GM11168 (cell line): ENCODE measurements at regions not wholly inside any gene's neighbourhood (a gene's known extent, or its start where the extent isn't known, plus 50 kb on each side); places are given as distances from the start of the nearest gene placed in this dataset.
"Not testable (repeated sequence)": the region's sequence is repeated elsewhere in the genome, so short reads cannot be mapped to it uniquely, and the experiment has no call there.

Experiments
- in situ Hi-C: fragments of 300-500 bp; cut with MboI; formaldehyde crosslinking; loops from one replicate; pipeline ENCODE4 v1.12.0; 2022; ENCODE audit warnings: low sequenced_read_pairs; ENCODE audit not compliant: unreplicated experiment

DNA sequence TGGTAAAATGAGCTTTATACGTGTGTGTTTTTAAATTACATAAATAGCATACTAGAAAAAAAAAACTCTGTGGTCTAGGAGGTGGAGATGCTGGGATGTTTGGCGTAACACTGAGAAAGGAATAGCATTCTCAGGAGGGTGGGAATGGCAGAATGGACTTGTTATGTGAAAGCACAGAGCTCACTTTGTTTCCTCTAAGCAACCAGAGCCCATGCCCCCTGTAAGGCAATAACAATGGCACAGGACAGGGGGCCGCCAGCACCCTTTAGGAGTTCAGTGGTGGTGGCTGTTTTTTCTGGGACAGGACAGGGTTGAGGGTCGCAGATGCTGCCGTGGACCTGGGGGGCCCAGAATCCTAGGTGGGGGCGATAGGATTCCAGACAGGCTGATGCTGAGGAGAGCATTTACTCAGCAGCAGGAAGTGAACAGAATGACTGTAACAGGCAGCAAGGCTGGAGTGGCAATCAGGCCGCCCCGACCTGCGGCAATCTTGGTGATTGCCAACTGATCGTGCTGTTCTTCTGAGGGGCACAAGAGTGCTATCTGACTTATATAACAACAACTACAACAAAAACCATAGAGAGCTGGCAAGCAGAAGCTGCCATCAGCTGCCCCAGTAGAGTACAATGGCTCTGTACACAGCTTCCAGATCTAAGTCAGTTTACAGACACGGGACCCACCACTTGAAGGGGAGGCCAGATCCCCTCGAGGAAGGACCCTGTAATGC, 160.4 kb downstream of the UACA start:
- in situ Hi-C loops: no loop called here

DNA sequence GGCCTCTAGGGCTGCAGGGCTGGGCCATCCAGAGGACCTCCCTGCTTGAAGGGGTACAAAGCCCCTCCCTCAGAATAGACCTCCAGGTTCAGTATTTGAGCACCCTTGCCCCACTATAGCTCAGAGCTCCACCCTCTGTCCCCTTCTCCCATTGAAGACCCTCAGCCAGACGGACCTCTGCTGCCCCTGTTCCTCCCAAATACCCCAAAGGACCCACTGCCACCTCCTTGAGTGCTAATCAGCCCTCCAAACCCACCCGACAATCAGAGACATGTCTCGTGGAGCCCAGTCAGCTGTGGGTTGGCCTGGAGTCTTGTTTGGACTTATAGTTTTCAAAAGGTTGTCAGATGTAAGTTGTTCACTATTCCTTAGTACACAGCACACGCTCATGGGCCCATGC, 161.1 kb downstream of the UACA start:
- in situ Hi-C loops: no loop called here

DNA sequence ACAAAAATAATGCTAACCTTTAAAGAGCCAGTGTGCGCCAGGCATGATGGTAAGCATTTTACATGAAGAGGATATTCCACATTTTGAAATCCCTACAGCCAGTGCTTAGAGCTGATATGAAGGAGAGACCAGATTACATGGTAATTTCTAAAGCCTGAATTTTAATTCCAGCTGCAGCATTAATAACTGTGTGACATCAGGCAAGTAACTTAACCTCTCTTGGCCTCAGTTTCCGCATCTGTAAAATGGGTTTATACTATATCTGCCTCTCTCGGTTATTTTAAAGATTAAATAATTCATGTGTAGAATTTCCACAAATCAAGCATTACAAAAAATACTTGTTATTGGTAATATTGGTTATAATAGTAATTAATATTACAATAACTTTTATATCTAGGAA, 165.4 kb downstream of the UACA start:
- in situ Hi-C loops: no loop called here

DNA sequence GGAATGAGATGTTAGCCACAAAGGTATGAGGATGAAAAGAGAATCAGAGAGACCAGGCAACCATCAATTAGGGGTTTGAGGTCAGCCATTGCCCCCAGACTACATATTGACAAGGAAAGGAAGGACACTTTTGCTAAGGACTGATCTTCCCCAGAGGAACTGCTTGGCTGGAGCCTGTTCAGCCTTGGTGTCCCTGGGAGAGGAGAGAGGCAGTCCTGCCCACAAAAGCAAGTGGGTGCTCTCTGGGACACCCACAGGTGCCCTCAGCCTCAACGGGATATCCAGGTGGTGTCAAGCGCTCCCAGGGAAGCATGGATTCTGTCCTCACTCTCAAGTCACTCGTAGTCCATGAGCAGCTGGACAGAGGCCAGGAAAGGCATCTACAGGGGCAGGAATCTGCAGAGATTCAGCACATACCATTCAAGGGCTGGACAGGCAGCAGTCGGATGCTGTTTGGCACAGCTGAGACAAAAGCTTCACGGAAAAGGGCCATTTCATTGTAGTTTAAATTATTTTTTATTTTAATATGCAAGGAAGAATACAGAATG, 166.2 kb downstream of the UACA start:
- in situ Hi-C loops: no loop called here

DNA sequence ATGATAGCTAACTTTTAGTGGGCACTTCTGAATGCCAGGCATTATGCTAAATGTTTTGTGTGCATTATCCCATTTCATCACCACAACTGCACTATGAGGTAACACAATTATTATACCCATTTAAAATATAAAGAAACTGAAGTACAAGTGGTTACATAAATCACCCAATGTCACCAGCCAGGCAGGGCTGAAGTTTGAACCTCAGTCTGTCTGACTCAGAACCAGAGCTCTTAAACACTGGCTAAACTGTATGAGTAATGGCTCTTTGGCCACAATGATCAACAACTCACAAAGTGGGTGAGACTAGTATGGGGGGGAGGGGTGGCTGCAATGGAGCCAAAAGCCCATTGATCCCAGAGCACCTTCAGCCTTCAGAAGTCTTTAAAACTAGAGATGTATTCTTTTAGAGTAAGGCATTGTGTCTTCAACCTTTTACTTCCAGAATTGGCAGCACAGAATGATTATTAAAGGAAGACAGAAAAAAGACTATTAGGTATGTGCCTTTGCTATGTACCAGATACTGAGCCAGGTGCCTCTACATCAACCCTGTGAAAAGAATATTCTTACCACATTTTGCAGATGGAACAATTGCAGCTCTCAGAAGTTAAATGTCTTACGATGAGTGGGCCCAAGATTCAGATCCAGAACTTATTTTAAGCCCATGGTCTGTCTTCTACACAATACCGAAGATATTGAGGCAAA, 166.9 kb downstream of the UACA start:
- in situ Hi-C loops: no loop called here

DNA sequence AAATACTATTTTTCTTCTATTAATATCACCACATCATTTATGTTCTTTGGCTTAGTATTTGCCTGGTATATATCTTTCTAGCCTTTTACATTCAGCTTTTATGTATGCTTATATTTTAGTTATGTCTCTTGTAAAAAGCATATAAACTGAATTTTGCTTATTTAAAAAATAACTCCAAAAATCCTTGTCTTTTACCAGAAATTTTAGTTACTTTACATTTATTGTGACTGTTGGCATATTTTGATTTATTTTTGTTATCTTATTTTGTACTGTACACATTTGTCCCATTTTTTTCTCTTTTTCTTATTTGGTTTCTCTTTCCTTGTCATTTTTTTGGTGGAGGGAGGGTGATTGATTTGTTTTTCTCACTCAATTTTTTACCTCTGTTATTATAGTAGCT, 169.6 kb downstream of the UACA start:
- in situ Hi-C loops: no loop called here

DNA sequence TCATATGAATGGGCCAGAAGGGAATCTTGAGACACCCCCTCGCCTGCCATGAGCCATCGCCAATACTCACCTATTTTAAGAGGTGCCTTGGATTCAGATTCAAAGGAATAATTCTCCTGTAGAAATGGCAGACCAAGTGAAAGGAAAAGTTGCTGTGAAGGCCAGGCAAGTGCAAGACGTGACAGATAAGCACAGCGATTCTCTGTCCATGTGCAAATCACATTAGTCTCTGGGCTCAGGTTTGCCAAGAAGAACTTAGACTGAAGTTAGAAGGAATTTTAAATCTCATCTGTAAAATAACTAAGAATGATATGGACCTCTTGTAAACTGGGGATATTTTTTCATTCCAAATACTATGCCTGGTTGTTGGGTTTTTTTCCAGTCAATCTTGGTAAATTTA, 173.6 kb downstream of the UACA start:
- in situ Hi-C loops: no loop called here

DNA sequence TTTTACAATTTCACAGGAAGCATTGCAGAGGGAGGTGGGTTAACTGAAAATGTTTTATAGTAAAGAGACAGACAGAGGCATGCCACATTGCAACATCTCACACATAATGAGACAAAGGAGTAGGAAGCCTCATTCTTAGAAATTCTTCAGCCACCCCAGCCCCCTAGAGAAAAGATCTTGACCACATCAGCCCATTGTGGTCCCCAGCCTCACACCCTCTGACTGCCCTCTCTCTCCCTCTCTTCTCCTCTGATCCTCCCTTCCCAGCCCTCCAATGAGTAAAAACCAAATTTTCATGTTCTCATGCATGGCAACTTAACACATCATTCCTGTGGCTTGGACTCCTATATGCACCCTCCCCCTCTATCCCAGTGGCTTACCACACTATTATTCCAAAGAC, 174.1 kb downstream of the UACA start:
- in situ Hi-C loops: no loop called here

DNA sequence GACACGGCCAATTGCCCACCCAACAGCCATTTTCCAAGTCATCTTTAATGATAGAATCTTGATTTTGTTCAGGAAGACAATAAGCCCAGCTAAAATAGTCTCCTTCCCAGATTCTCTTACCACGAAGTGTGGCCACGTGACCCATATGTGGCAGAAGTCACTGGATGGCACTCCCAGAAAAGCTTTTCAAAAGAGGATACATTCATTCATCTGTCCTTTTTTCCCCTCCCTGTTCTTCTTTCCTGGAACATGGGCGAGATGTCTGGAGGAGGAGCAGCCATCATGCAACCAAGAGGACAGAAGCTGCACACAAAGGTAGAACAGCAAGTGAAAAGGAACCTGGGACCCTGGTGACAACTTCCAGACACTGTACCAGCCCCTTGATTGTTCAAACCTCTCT, 174.7 kb downstream of the UACA start:
- in situ Hi-C loops: no loop called here

DNA sequence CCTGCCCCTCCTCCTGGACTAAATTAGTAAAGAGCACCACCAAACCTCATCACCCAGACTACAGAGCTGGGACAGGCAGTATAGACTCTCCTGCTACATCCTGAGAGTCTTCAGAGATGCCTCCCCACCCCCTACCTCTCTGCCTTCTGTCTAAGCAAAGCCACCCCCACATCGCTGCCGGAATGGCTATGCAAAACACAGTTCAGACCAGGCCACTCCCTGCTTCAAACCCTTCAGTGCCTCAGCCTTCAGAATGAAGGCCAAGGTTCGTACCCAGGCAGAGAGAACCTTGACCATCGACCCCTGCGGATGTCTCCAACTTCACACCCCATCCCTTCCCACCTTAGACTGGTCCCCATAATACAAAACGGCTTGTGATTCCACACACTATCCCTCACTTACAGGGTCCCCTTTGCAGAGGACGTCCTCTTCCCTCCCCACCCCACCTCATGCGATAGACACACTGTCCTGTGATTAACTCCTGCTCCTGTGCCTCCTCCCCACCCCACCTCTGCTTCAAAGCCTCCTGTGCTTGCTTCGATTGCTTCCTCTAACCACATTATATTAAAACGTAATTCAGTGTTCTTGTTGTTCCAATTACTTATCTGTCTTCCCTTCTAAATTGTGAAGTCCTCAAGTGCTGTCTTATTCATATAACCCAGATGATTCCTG, 175.3 kb downstream of the UACA start:
- in situ Hi-C loops: no loop called here

DNA sequence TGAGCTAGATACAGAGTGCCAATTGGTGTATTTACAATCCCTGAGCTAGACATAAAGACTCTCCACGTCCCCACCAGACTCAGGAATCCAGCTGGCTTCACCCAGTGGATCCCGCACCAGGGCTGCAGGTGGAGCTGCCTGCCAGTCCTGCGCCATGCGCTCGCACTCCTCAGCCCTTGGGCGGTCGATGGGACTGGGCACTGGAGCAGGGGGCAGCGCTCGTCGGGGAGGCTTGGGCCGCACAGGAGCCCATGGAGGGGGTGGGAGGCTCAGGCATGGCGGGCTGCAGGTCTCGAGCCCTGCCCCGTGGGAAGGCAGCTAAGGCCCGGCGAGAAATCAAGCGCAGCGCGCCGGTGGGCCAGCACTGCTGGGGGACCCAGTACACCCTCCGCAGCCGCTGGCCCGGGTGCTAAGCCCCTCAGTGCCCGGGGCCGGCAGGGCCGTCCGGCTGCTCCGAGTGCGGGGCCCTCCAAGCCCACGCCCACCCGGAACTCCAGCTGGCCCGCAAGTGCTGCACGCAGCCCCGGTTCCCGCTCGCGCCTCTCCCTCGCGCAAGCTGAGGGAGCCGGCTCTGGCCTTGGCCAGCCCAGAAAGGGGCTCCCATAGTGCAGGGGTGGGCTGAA, 176.2 kb downstream of the UACA start:
- in situ Hi-C loops: not testable (repeated sequence)

DNA sequence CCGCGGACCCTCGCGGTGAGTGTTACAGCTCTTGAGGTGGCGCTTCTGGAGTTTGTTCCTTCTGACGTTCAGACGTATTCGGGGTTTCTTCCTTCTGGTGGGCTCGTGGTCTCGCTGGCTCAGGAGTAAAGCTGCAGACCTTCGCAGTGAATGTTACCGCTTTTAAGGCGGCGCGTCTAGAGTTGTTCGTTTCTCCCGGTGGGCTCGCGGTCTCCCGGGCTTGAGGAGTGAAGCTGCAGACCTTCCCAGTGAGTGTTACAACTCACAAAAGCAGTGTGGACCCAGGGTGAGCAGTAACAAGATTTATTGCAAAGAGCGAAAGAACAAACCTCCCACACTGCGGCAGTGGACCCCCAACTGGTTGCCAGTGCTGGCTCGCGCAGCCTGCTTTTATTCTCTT, 177.1 kb downstream of the UACA start:
- in situ Hi-C loops: no loop called here

DNA sequence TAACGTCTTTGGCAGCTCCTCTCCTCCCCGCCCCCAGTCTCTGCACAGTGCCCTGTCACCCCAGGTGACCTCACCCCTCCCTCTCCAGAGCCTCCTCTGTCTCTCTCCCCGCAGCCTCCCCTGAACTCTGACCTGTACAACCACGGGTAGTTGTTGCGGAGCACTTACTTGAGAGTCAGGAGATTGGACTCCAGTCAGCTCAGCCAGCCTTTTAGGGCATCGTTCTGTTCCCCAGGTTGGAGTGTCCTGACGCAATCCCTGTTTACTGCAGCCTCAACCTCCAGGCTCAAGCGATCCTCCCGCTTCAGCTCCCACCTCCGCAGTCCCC, 177.7 kb downstream of the UACA start:
- in situ Hi-C loops: no loop called here

DNA sequence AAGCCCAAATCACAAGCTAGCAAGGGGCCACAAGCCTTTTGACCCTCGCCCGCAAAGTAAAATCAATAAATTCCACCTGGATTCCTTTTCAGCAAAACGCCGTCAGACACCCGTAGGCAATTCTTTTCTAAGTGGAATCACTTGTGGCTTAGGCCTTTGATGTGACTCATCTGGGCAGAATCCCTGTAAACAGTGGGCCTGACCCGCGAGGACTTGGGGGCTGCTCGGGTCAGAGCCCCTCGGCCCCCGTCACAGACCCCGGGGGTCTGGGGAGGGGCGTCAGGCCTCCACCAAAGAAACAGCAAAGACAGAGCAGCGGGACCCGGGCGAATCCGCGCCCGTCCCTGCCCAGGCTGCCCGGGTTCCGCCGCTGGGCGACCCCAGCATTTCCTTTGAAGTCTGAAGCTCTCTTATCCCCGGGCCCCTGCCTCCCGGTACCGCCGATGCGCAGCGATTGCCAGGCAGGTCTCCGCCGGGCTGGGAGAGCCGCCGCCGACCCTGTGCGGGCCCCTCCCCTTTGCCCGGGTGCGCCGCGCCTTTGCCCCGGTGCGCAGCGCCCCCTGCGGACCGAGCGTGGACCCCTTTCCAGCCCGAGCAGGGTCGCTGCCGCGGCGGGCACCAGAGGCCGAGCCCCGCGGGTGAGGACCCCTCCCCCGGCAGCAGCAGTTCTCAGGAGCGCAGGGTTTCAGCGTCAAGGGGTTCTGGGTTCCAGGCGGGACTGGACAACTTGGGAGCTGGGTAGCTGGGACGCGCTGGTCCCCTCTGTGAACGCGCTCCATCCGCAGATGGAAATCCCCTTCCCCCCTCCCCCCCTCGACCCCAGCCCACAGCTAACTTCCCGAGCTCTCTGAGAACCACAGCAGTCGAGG, 178.3 kb downstream of the UACA start:
- in situ Hi-C loops: no loop called here

DNA sequence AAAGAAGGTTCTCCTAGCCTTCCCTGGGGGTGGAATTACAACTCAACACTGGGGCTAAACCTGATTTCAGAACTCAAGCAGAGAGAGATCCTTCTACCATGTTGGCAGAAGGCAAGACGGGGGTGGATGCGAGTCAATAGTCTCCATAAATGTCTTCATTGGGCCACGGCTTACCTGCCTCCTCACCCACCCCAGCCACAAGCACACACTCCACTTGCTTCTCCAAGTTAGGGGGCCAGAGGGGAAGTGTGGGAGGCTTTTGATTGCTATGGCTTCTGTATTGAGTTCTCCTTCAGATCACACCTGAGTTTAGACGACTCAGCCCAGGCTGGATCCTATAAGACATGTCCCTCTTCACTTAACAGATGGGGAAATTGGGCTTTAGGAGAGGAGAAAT, 178.9 kb downstream of the UACA start:
- in situ Hi-C loops: no loop called here

DNA sequence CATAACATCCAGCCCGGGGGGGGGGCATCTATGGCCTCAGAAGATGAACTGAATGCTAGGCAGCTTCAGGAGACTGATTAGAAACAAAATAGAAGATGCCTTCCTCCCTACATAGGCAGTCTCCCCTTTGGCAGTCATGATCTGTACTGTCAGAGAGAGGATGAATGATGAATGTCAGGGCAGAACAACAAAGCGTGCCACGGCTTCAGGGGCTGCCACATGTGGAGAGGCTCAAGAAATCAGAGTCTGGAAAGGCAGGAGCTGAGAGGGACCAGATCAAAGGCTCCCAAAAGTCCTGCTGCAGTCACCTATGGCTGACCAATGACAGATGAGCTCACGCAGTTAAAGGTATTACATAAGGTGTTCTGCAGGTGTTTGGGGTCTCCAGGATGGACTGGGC, 180.4 kb downstream of the UACA start:
- in situ Hi-C loops: no loop called here

DNA sequence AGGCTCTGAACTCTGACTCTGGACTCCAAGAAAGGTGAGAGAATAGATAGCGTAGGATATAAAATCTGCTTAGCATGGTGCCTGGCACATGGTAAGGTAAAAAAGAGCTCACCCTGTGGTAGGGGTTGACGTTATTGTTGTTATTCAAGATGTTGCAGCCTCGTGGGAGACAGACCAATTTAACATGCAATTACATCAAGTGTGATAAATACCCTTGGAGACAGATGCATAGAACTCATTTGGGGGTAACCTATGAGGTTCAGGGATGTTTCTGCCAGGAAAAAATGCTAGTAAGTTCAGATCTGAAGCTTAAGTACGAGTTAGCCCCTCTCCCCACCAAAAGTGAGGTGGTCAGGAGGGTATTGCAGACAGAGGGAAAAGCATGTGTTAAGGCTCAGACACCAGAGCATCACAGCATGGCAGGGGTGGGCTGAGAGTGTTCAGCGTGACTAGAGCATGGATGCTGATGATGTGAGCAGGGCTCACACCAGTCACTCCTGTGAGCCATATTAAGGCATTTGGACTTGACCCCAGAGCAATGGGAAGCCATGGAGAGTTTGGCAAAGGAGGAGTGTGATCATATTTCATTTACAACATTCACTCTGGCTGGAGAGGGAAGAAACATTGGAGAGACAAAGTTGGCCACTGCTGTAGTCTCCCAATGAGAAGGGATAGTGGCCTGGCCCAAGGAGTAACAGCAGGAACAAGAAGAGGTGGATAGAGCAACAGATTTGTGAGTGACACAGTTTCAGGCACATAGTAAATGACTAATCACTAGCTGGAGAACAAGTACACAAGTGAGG, 181.0 kb downstream of the UACA start:
- in situ Hi-C loops: no loop called here

DNA sequence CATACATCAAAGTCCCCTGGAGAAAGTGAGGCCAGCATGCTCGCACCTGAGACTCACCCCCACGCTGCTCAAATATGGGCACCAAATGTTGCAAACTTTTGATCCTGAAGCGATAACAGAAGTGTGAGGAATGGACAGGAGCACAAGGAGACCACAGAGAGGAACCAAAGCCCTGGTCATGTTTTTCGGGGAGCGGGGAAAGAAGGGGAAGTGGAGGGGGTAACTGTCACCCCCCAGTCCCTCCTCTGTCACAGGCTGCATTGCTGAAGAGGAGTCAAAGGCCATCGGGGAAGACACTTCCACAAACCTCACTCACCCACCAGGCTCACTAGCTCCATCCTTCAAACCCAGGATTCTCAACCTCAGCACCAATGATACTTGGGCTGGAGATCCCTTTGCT, 182.4 kb downstream of the UACA start:
- in situ Hi-C loops: no loop called here

DNA sequence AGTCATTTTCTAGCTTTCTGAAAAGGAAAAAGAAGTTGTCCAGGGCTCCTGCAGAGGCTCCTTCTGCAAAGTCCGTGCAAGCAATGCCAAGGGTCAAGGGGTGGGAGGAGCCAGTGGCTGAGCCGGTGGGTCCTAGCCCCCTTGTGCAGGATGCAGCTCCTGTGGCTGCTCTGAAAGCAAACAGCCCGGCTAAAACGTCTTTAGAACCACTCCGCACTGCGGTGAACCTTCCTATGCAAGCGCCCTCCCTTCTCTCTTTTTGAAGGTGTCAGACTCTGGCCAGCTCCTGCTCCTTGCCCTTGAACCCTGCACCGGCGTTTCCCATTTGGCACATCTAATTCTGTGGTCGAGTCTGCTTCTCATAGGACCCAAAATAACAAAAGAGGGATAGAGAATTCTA, 183.1 kb downstream of the UACA start:
- in situ Hi-C loops: no loop called here
